OCI-LY3 (cell line): ENCODE measurements at regions not wholly inside any gene's neighbourhood (a gene's known extent, or its start where the extent isn't known, plus 50 kb on each side); places are given as distances from the start of the nearest gene placed in this dataset.

Source experiments
- H2AFZ ChIP-seq: fragments of 200-600, 300-600 bp; shearing (Covaris generic); 2 replicates; pipeline ENCODE4 v1.6.0; 2014; ENCODE audit warnings: antibody characterized with exemption, low read depth, low read length
- H3K27ac ChIP-seq: fragments of 200-600, 300-600 bp; sonication (generic); 2 replicates; pipeline ENCODE4 v1.5.1; 2014; ENCODE audit warnings: mild to moderate bottlenecking, low read length, moderate library complexity, mixed read lengths
- H3K27me3 ChIP-seq: fragments of 200-600, 300-600 bp; sonication (generic); 2 replicates; pipeline ENCODE4 v1.6.1; 2014; ENCODE audit warnings: low read depth, low read length, mixed read lengths
- H3K36me3 ChIP-seq: fragments of 200-600, 300-600 bp; sonication (generic); replicated peaks from 2 replicates; pipeline ENCODE3; 2014; ENCODE audit warnings: low read depth, low read length, mixed read lengths
- H3K4me1 ChIP-seq: fragments of 300-600, 200-600 bp; sonication (generic); 2 replicates; pipeline ENCODE4 v1.6.1; 2014; ENCODE audit warnings: low read length, mixed read lengths
- H3K4me2 ChIP-seq: fragments of 200-600, 300-600 bp; sonication (generic); 2 replicates; pipeline ENCODE4 v1.6.1; 2014; ENCODE audit warnings: low read length, mixed read lengths
- H3K4me3 ChIP-seq: fragments of 300-600, 200-600 bp; sonication (generic); 2 replicates; pipeline ENCODE4 v1.5.1; 2014; ENCODE audit warnings: antibody characterized with exemption, mild to moderate bottlenecking, low read length, moderate library complexity
- H3K79me2 ChIP-seq: fragments of 300-600, 200-600 bp; shearing (Covaris generic); 2 replicates; pipeline ENCODE4 v1.6.1; 2014; ENCODE audit warnings: mild to moderate bottlenecking, low read length, mixed read lengths
- H3K9ac ChIP-seq: fragments of 300-600, 200-600 bp; shearing (Covaris generic); 2 replicates; pipeline ENCODE4 v1.6.0; 2014; ENCODE audit warnings: mild to moderate bottlenecking, low read length, moderate library complexity
- H3K9me3 ChIP-seq: fragments of 200-600, 300-600 bp; shearing (Covaris generic); 2 replicates; pipeline ENCODE4 v1.6.1; 2014; ENCODE audit warnings: low read length, mixed read lengths; ENCODE audit not compliant: insufficient read depth
- H4K20me1 ChIP-seq: fragments of 200-600, 300-600 bp; sonication (generic); 2 replicates; pipeline ENCODE4 v1.6.1; 2016; ENCODE audit warnings: low read length, mixed read lengths; ENCODE audit not compliant: insufficient read depth
- CTCF ChIP-seq: fragments of 200-600, 300-600 bp; sonication (generic); IDR thresholded peaks from 2 replicates; pipeline ENCODE4 v1.5.1; 2014; ENCODE audit warnings: antibody characterized with exemption, low read length, low read depth
- EZH2phosphoT487 ChIP-seq: fragments of 200-600 bp; shearing (Covaris generic); IDR thresholded peaks from 2 replicates; pipeline ENCODE4 v1.6.1; 2018; ENCODE audit warnings: antibody characterized with exemption, mixed run types, low read depth

- no peaks in the 10 kb centered on the region for H3K79me2 ChIP-seq
- no peak overlapping the region for H2AFZ ChIP-seq
- no peaks in the 10 kb centered on the region for H3K9me3 ChIP-seq
- H3K36me3 ChIP-seq = no peaks in the 10 kb centered on the region
- no peak overlapping the region for H3K27ac ChIP-seq
- no peaks in the 10 kb centered on the region for H3K27me3 ChIP-seq
- H3K4me1 ChIP-seq = no peaks in the 10 kb centered on the region
- H3K4me2 ChIP-seq = no peak overlapping the region
- TF ChIP-seq EZH2phosphoT487 = no peak
- no peak for TF ChIP-seq CTCF
- H3K9ac ChIP-seq = no peak overlapping the region
- H3K4me3 ChIP-seq = no peak overlapping the region
- H4K20me1 ChIP-seq = no peaks in the 10 kb centered on the region
Observed at GRCh38 chr6:74434171-74434570, 738.2 kb downstream of the CD109 start.

GRCh38 chr6:74431873-74432580 lies 736.0 kb downstream of the CD109 start:
- H3K4me3 ChIP-seq = no peak overlapping the region
- H3K4me2 ChIP-seq = no peak overlapping the region
- H3K9me3 ChIP-seq = no peaks in the 10 kb centered on the region
- no peak overlapping the region for H2AFZ ChIP-seq
- H3K9ac ChIP-seq = no peak overlapping the region
- TF ChIP-seq CTCF = no peak
- TF ChIP-seq EZH2phosphoT487 = no peak
- H3K4me1 ChIP-seq = no peaks in the 10 kb centered on the region
- no peaks in the 10 kb centered on the region for H3K79me2 ChIP-seq
- no peak overlapping the region for H3K27ac ChIP-seq
- H3K36me3 ChIP-seq = no peaks in the 10 kb centered on the region
- H4K20me1 ChIP-seq = no peaks in the 10 kb centered on the region
- no peaks in the 10 kb centered on the region for H3K27me3 ChIP-seq

- Histone ChIP-seq H3K27me3 (no peaks in the 10 kb centered on the region), H3K4me2 (no peak overlapping the region), H3K27ac (no peak overlapping the region), H3K36me3 (no peaks in the 10 kb centered on the region), H3K4me3 (no peak overlapping the region), H4K20me1 (no peaks in the 10 kb centered on the region), H2AFZ (no peak overlapping the region; the same call in 1 of the 2 replicates), H3K9ac (no peak overlapping the region), H3K9me3 (no peaks in the 10 kb centered on the region), H3K4me1 (no peaks in the 10 kb centered on the region), H3K79me2 (no peaks in the 10 kb centered on the region)
- TF ChIP-seq CTCF (no peak), EZH2phosphoT487 (no peak)
Observed at GRCh38 chr6:74420221-74420620, 724.2 kb downstream of the CD109 start.

- Histone ChIP-seq H3K4me3 (no peak overlapping the region), H3K4me2 (no peak overlapping the region), H3K9ac (no peak overlapping the region), H3K79me2 (no peaks in the 10 kb centered on the region), H3K27ac (no peak overlapping the region), H2AFZ (no peak overlapping the region), H3K36me3 (no peaks in the 10 kb centered on the region), H3K27me3 (no peaks in the 10 kb centered on the region), H4K20me1 (no peaks in the 10 kb centered on the region), H3K4me1 (no peaks in the 10 kb centered on the region), H3K9me3 (no peaks in the 10 kb centered on the region)
- TF ChIP-seq EZH2phosphoT487 = no peak
- no peak for TF ChIP-seq CTCF
Observed at GRCh38 chr6:74415056-74415455, 719.1 kb downstream of the CD109 start.
